GM19043 (cell line): ENCODE measurements at regions not wholly inside any gene's neighbourhood (a gene's known extent, or its start where the extent isn't known, plus 50 kb on each side); places are given as distances from the start of the nearest gene placed in this dataset.

Source experiments
- ATAC-seq: cut with Tn5 transposase; IDR thresholded peaks from one replicate; pipeline ENCODE4 v1.9.1; 2021; ENCODE audit warnings: low read depth; ENCODE audit not compliant: unreplicated experiment

- no peak for ATAC-seq
Observed at GRCh38 chrX:6599230-6599860, 64.4 kb upstream of the VCX3A start.
